Stimulated activated naive B cell treated with anti-CD40 and anti-IgM and Interleukin-4, amounts not matched to agents 10 μg/mL and 1 μg/mL and 100 μg/mL, for 72 hours (primary cell): ENCODE measurements at regions not wholly inside any gene's neighbourhood (a gene's known extent, or its start where the extent isn't known, plus 50 kb on each side); places are given as distances from the start of the nearest gene placed in this dataset.

Experiments
- ATAC-seq, 2 donors: fragments of 150-1000 bp; cut with Tn5 transposase; replicated peaks; 2 replicates each; pipeline ENCODE4 v1.10.0; 2021; ENCODE audit warnings: moderate library complexity in 1 of 2
- DNase-seq: peaks from one replicate; pipeline ENCODE4 v3.0.0; 2021
- H3K27ac Mint-ChIP-seq: one replicate; pipeline ENCODE4 v1.8.0; 2022; ENCODE audit warnings: mild to moderate bottlenecking, mixed read lengths
- H3K27me3 Mint-ChIP-seq, 2 donors: one replicate each; pipeline ENCODE4 v1.8.0; 2022; ENCODE audit warnings: mixed read lengths in 2 of 2
- H3K36me3 Mint-ChIP-seq, 2 donors: one replicate each; pipeline ENCODE4 v1.8.0; 2022; ENCODE audit warnings: mixed read lengths in 2 of 2, mild to moderate bottlenecking in 1 of 2
- H3K4me1 Mint-ChIP-seq, 2 donors: one replicate each; pipeline ENCODE4 v1.8.0; 2022; ENCODE audit warnings: mixed read lengths in 2 of 2, mild to moderate bottlenecking in 1 of 2
- H3K4me3 Mint-ChIP-seq, 2 donors: one replicate each; pipeline ENCODE4 v1.8.0; 2022; ENCODE audit warnings: mild to moderate bottlenecking in 2 of 2, mixed read lengths in 2 of 2, moderate library complexity in 1 of 2
- H3K9me3 Mint-ChIP-seq, 2 donors: one replicate each; pipeline ENCODE4 v1.8.0; 2022; ENCODE audit warnings: mixed read lengths in 2 of 2, mild to moderate bottlenecking in 1 of 2

GRCh38 chr12:42976620-42977019, 387.1 kb upstream of the PRICKLE1 start:
- Mint-ChIP-seq H3K4me3 (no peak overlapping the region), H3K27ac (no peak overlapping the region), H3K9me3 (peaks cover 0 to 8% of the 10 kb centered on the region in 2 donors), H3K27me3 (no peaks in the 10 kb centered on the region), H3K36me3 (no peaks in the 10 kb centered on the region), H3K4me1 (no peaks in the 10 kb centered on the region)
- no peak for DNase-seq
- no peak for ATAC-seq

- Mint-ChIP-seq H3K4me1 (no peaks in the 10 kb centered on the region), H3K4me3 (no peak overlapping the region)
Measured at GRCh38 chr12:42976122-42976521, 386.6 kb upstream of the PRICKLE1 start.

GRCh38 chr12:42969355-42969754, 379.8 kb upstream of the PRICKLE1 start:
- no peaks in the 10 kb centered on the region for H3K4me1 Mint-ChIP-seq
- H3K4me3 Mint-ChIP-seq: no peak overlapping the region
- no peak for DNase-seq
- H3K36me3 Mint-ChIP-seq: no peaks in the 10 kb centered on the region
- ATAC-seq: no peak
- H3K27me3 Mint-ChIP-seq: no peaks in the 10 kb centered on the region
- H3K27ac Mint-ChIP-seq: no peak overlapping the region
- H3K9me3 Mint-ChIP-seq: peaks cover 0 to 2% of the 10 kb centered on the region in 2 donors

More at GRCh38 chr12:42976122-42976521, 386.6 kb upstream of the PRICKLE1 start:
- no peak for ATAC-seq
- Mint-ChIP-seq H3K27ac (no peak overlapping the region), H3K27me3 (no peaks in the 10 kb centered on the region), H3K36me3 (no peaks in the 10 kb centered on the region), H3K9me3 (peaks cover 0 to 8% of the 10 kb centered on the region in 2 donors)
- no peak for DNase-seq

GRCh38 chr12:42968426-42968825, 378.9 kb upstream of the PRICKLE1 start:
- no peak overlapping the region for H3K4me3 Mint-ChIP-seq
- no peaks in the 10 kb centered on the region for H3K27me3 Mint-ChIP-seq
- DNase-seq: no peak
- no peaks in the 10 kb centered on the region for H3K36me3 Mint-ChIP-seq
- no peak for ATAC-seq
- H3K9me3 Mint-ChIP-seq: peaks cover 0 to 2% of the 10 kb centered on the region in 2 donors
- H3K27ac Mint-ChIP-seq: no peak overlapping the region
- H3K4me1 Mint-ChIP-seq: no peaks in the 10 kb centered on the region

GRCh38 chr12:42967850-42968249, 378.3 kb upstream of the PRICKLE1 start:
- Mint-ChIP-seq H3K27ac (no peak overlapping the region), H3K36me3 (no peaks in the 10 kb centered on the region), H3K4me1 (no peaks in the 10 kb centered on the region), H3K27me3 (no peaks in the 10 kb centered on the region), H3K9me3 (peaks cover 0 to 2% of the 10 kb centered on the region in 2 donors), H3K4me3 (no peak overlapping the region)
- DNase-seq (no peak), ATAC-seq (no peak)

- H3K4me1 Mint-ChIP-seq: no peaks in the 10 kb centered on the region
- no peak for DNase-seq
- no peaks in the 10 kb centered on the region for H3K27me3 Mint-ChIP-seq
- H3K9me3 Mint-ChIP-seq: no peaks in the 10 kb centered on the region
- no peak overlapping the region for H3K27ac Mint-ChIP-seq
- ATAC-seq: no peak
- H3K4me3 Mint-ChIP-seq: no peak overlapping the region
- H3K36me3 Mint-ChIP-seq: no peaks in the 10 kb centered on the region
Measured at GRCh38 chr12:42963988-42964387, 374.4 kb upstream of the PRICKLE1 start.

- ATAC-seq (no peak), DNase-seq (no peak)
- Mint-ChIP-seq H3K4me3 (no peak overlapping the region), H3K9me3 (no peaks in the 10 kb centered on the region), H3K36me3 (no peaks in the 10 kb centered on the region), H3K27me3 (no peaks in the 10 kb centered on the region), H3K27ac (no peak overlapping the region), H3K4me1 (no peaks in the 10 kb centered on the region)
Measured at GRCh38 chr12:42962384-42962783, 372.8 kb upstream of the PRICKLE1 start.

- H3K27ac Mint-ChIP-seq: no peak overlapping the region
- DNase-seq: no peak
- H3K4me1 Mint-ChIP-seq: no peaks in the 10 kb centered on the region
- no peak overlapping the region for H3K4me3 Mint-ChIP-seq
- no peaks in the 10 kb centered on the region for H3K27me3 Mint-ChIP-seq
- no peaks in the 10 kb centered on the region for H3K36me3 Mint-ChIP-seq
- no peak for ATAC-seq
- no peaks in the 10 kb centered on the region for H3K9me3 Mint-ChIP-seq
Measured at GRCh38 chr12:42961395-42961794, 371.8 kb upstream of the PRICKLE1 start.

- Mint-ChIP-seq H3K27ac (no peak overlapping the region), H3K36me3 (no peaks in the 10 kb centered on the region), H3K27me3 (no peaks in the 10 kb centered on the region), H3K4me3 (no peak overlapping the region), H3K4me1 (no peaks in the 10 kb centered on the region), H3K9me3 (no peaks in the 10 kb centered on the region)
- DNase-seq (no peak), ATAC-seq (no peak)
Measured at GRCh38 chr12:42960087-42960527, 370.6 kb upstream of the PRICKLE1 start.

GRCh38 chr12:42958291-42958674, 368.7 kb upstream of the PRICKLE1 start:
- Mint-ChIP-seq H3K9me3 (peaks cover 2 to 5% of the 10 kb centered on the region in 2 donors), H3K4me1 (no peaks in the 10 kb centered on the region), H3K27me3 (no peaks in the 10 kb centered on the region), H3K4me3 (no peak overlapping the region), H3K27ac (no peak overlapping the region), H3K36me3 (no peaks in the 10 kb centered on the region)
- ATAC-seq: no peak
- no peak for DNase-seq

- ATAC-seq: no peak
- Mint-ChIP-seq H3K4me1 (no peaks in the 10 kb centered on the region), H3K27ac (no peak overlapping the region), H3K36me3 (no peaks in the 10 kb centered on the region), H3K4me3 (no peak overlapping the region), H3K9me3 (peaks cover 2 to 5% of the 10 kb centered on the region in 2 donors), H3K27me3 (no peaks in the 10 kb centered on the region)
- no peak for DNase-seq
Measured at GRCh38 chr12:42957561-42958290, 368.2 kb upstream of the PRICKLE1 start.

GRCh38 chr12:42957136-42957535, 367.6 kb upstream of the PRICKLE1 start:
- no peak for DNase-seq
- Mint-ChIP-seq H3K9me3 (peaks cover 2 to 6% of the 10 kb centered on the region in 2 donors), H3K4me3 (no peak overlapping the region), H3K4me1 (no peaks in the 10 kb centered on the region), H3K27ac (no peak overlapping the region), H3K36me3 (no peaks in the 10 kb centered on the region), H3K27me3 (no peaks in the 10 kb centered on the region)
- no peak for ATAC-seq

GRCh38 chr12:42953021-42953420, 363.5 kb upstream of the PRICKLE1 start:
- H3K27me3 Mint-ChIP-seq: no peaks in the 10 kb centered on the region
- no peak for DNase-seq
- ATAC-seq: no peak
- H3K9me3 Mint-ChIP-seq: peaks cover 6 to 10% of the 10 kb centered on the region in 2 donors
- no peaks in the 10 kb centered on the region for H3K4me1 Mint-ChIP-seq
- H3K4me3 Mint-ChIP-seq: no peak overlapping the region
- no peak overlapping the region for H3K27ac Mint-ChIP-seq
- H3K36me3 Mint-ChIP-seq: no peaks in the 10 kb centered on the region

GRCh38 chr12:42946871-42947381, 357.4 kb upstream of the PRICKLE1 start:
- H3K4me3 Mint-ChIP-seq: no peak overlapping the region
- peaks cover 11 to 19% of the 10 kb centered on the region in 2 donors for H3K9me3 Mint-ChIP-seq
- H3K4me1 Mint-ChIP-seq: no peaks in the 10 kb centered on the region
- H3K27ac Mint-ChIP-seq: no peak overlapping the region
- no peak for ATAC-seq
- H3K36me3 Mint-ChIP-seq: no peaks in the 10 kb centered on the region
- peaks cover 0 to 4% of the 10 kb centered on the region in 2 donors for H3K27me3 Mint-ChIP-seq
- DNase-seq: no peak

GRCh38 chr12:42945927-42946326, 356.4 kb upstream of the PRICKLE1 start:
- Mint-ChIP-seq H3K4me3 (no peak overlapping the region), H3K9me3 (peaks cover 16 to 27% of the 10 kb centered on the region in 2 donors), H3K27ac (no peak overlapping the region), H3K4me1 (no peaks in the 10 kb centered on the region), H3K27me3 (peaks cover 0 to 4% of the 10 kb centered on the region in 2 donors), H3K36me3 (no peaks in the 10 kb centered on the region)
- DNase-seq (no peak), ATAC-seq (no peak)
